Neuronal stem cell (in vitro differentiated cells): ENCODE measurements at regions not wholly inside any gene's neighbourhood (a gene's known extent, or its start where the extent isn't known, plus 50 kb on each side); places are given as distances from the start of the nearest gene placed in this dataset.

Experiments
- DNase-seq: peaks from one replicate; pipeline ENCODE4 v3.0.0-alpha.2; 2013; ENCODE audit warnings: low spot score
- H2AFZ ChIP-seq: one replicate; pipeline ENCODE4 v1.6.1; 2013; ENCODE audit warnings: mild to moderate bottlenecking, low read length, inconsistent platforms
- H2AK5ac ChIP-seq: 2 replicates; pipeline ENCODE4 v1.6.1; 2013; ENCODE audit warnings: low read depth, mild to moderate bottlenecking, inconsistent platforms, low read length, moderate library complexity, mixed read lengths
- H2BK120ac ChIP-seq: 2 replicates; pipeline ENCODE4 v1.6.1; 2013; ENCODE audit warnings: low read depth, mild to moderate bottlenecking, inconsistent platforms, low read length, moderate library complexity, mixed read lengths
- H2BK12ac ChIP-seq: one replicate; pipeline ENCODE4 v1.6.1; 2013; ENCODE audit warnings: low read length, inconsistent platforms
- H2BK15ac ChIP-seq: 2 replicates; pipeline ENCODE4 v1.6.1; 2013; ENCODE audit warnings: mild to moderate bottlenecking, low read length, inconsistent platforms, mixed read lengths
- H2BK5ac ChIP-seq: one replicate; pipeline ENCODE4 v1.6.1; 2013; ENCODE audit warnings: inconsistent platforms, mild to moderate bottlenecking, low read length, moderate library complexity
- H3K14ac ChIP-seq: one replicate; pipeline ENCODE4 v1.6.1; 2013; ENCODE audit warnings: low read length, inconsistent platforms
- H3K18ac ChIP-seq: 2 replicates; pipeline ENCODE4 v1.6.1; 2013; ENCODE audit warnings: low read length, inconsistent platforms
- H3K23ac ChIP-seq: 2 replicates; pipeline ENCODE4 v1.6.1; 2013; ENCODE audit warnings: low read depth, mild to moderate bottlenecking, mixed read lengths, low read length, inconsistent platforms; ENCODE audit not compliant: poor library complexity
- H3K27ac ChIP-seq: replicated peaks from 3 replicates; pipeline ENCODE4 v1.5.1; 2013; ENCODE audit warnings: low read length, inconsistent platforms
- H3K27me3 ChIP-seq, 3 experiments: 2 replicates each; pipeline ENCODE4 v1.6.1; 2013; ENCODE audit warnings: low read length in 3 of 3, mild to moderate bottlenecking in 2 of 3, inconsistent platforms in 1 of 3, low read depth in 1 of 3, mixed read lengths in 1 of 3, moderate library complexity in 1 of 3; ENCODE audit not compliant: control insufficient read depth in 3 of 3, insufficient read depth in 3 of 3
- H3K36me3 ChIP-seq, 2 donors: replicated peaks in 1 of 2; 2 replicates each; pipeline ENCODE4 v1.6.1; 2013; ENCODE audit warnings: low read length in 2 of 2; ENCODE audit not compliant: control insufficient read depth in 2 of 2, insufficient read depth in 2 of 2
- H3K4ac ChIP-seq: 2 replicates; pipeline ENCODE4 v1.6.1; 2013; ENCODE audit warnings: inconsistent platforms, mild to moderate bottlenecking, low read length, moderate library complexity
- H3K4me1 ChIP-seq, 2 donors: 1 replicate in 1 of 2; 2 replicates in 1 of 2; pipeline ENCODE4 v1.6.1; 2013; ENCODE audit warnings: low read length in 2 of 2, low read depth in 1 of 2; ENCODE audit not compliant: control insufficient read depth in 2 of 2, insufficient read depth in 1 of 2
- H3K4me2 ChIP-seq: one replicate; pipeline ENCODE4 v1.6.1; 2013; ENCODE audit warnings: mild to moderate bottlenecking, low read length, inconsistent platforms; ENCODE audit not compliant: insufficient read depth, poor library complexity, severe bottlenecking
- H3K4me3 ChIP-seq, 2 donors: 2 replicates each; pipeline ENCODE4 v1.5.1; 2013; ENCODE audit warnings: low read length in 2 of 2, mild to moderate bottlenecking in 2 of 2, inconsistent platforms in 1 of 2, moderate library complexity in 1 of 2
- H3K79me1 ChIP-seq: one replicate; pipeline ENCODE4 v1.6.1; 2013; ENCODE audit warnings: low read depth, mild to moderate bottlenecking, inconsistent platforms, low read length, moderate library complexity
- H3K9ac ChIP-seq: one replicate; pipeline ENCODE4 v1.6.1; 2013; ENCODE audit warnings: mild to moderate bottlenecking, low read depth, low read length, inconsistent platforms; ENCODE audit not compliant: poor library complexity
- H3K9me3 ChIP-seq, 2 donors: replicated peaks in 1 of 2; 2 replicates each; pipeline versions ENCODE3 to v1.6.1; 2013; ENCODE audit warnings: low read length in 2 of 2, mild to moderate bottlenecking in 2 of 2, inconsistent platforms in 1 of 2, low read depth in 1 of 2, mixed read lengths in 1 of 2, moderate library complexity in 1 of 2; ENCODE audit not compliant: control insufficient read depth in 2 of 2, insufficient read depth in 1 of 2
- H4K8ac ChIP-seq: one replicate; pipeline ENCODE4 v1.6.1; 2013; ENCODE audit warnings: low read depth, mild to moderate bottlenecking, inconsistent platforms, low read length, moderate library complexity
- H4K91ac ChIP-seq: one replicate; pipeline ENCODE4 v1.6.1; 2013; ENCODE audit warnings: low read length, low read depth, mild to moderate bottlenecking, inconsistent platforms; ENCODE audit not compliant: poor library complexity
- whole genome bisulfite sequencing, 2 donors: extraction: QIAGEN DNeasy Blood & Tissue Kit; methylation state at CpG; one replicate each; pipeline ENCODE4 v1.1.7; 2013; ENCODE audit warnings: missing lambda C conversion rate in 2 of 2, mixed read lengths in 1 of 2; ENCODE audit not compliant: insufficient read length in 2 of 2, insufficient replicate concordance in 1 of 2; ENCODE audit errors: extremely low coverage in 2 of 2; 5-methylcytosine and 5-hydroxymethylcytosine counted together

DNA sequence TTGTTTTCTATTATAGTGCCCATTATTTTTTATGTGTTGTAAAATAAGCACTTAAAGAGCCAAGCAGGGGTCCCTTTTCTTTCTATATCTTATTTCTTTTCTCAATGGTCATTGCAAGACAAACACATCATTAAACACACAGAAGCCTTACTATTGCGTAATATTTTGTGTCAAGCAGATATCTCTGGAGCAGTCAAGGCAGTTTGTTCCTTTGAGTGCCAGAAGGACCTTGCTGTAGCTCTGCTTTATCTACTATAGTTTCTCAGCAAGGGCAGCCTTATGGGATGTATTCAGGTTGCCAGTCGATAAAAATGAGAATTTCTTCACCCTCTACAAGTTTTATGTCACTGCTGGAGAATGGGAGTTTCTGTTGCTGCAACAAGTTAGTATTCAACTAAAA, 319.3 kb downstream of the TDRD3 start:
- no peak overlapping the region for H4K91ac ChIP-seq

DNA sequence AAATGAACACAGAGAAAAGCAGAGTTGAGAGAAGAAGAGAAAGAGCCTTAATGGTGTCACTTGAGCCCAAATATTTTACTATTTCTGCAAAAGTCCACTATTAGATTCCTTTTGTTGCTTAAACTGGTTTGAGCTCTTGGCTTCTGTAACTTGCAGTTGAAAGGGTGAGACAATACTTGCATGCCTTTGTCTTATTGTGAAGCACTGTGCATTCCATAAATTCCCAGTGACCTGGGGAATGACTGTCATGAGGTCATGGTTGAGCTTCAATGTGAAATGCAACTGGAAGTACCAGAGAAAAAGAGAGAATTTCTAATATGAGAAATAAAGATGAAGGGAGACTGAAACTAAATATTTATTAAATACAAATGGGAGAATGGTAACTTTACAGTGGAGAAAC, 310.9 kb downstream of the TDRD3 start:
- H3K27me3 ChIP-seq, result no peaks in the 10 kb centered on the region
- no peaks in the 10 kb centered on the region for H3K79me1 ChIP-seq
- H4K8ac ChIP-seq, result no peak overlapping the region
- H3K36me3 ChIP-seq, result no peaks in the 10 kb centered on the region
- peaks cover 1 to 5% of the 10 kb centered on the region in 2 donors for H3K4me1 ChIP-seq
- H2BK5ac ChIP-seq, result no peak overlapping the region
- H2BK15ac ChIP-seq, result no peak overlapping the region
- DNase-seq, result no peak
- H2AFZ ChIP-seq, result peak overlapping the region; percentile 5
- H3K4ac ChIP-seq, result no peak overlapping the region
- no peak overlapping the region for H4K91ac ChIP-seq
- H2BK120ac ChIP-seq, result no peak overlapping the region
- H3K4me3 ChIP-seq, result no peak overlapping the region
- no peak overlapping the region for H3K9ac ChIP-seq
- H3K27ac ChIP-seq, result no peak overlapping the region
- H3K23ac ChIP-seq, result no peak overlapping the region
- no peak overlapping the region for H3K14ac ChIP-seq
- no peak overlapping the region for H3K4me2 ChIP-seq
- no peak overlapping the region for H3K18ac ChIP-seq
- H2AK5ac ChIP-seq, result no peak overlapping the region
- no peak overlapping the region for H2BK12ac ChIP-seq
- no peaks in the 10 kb centered on the region for H3K9me3 ChIP-seq

More for the DNA sequence above, 319.3 kb downstream of the TDRD3 start:
- H3K4me3 ChIP-seq, result no peak overlapping the region
- H3K4me1 ChIP-seq, result no peaks in the 10 kb centered on the region
- no peak overlapping the region for H3K18ac ChIP-seq
- no peak overlapping the region for H2BK12ac ChIP-seq
- no peak overlapping the region for H2AFZ ChIP-seq
- no peak overlapping the region for H2BK5ac ChIP-seq
- H2AK5ac ChIP-seq, result no peak overlapping the region
- H4K8ac ChIP-seq, result no peak overlapping the region
- no peak overlapping the region for H2BK120ac ChIP-seq
- H2BK15ac ChIP-seq, result no peak overlapping the region
- no peaks in the 10 kb centered on the region for H3K9me3 ChIP-seq
- H3K79me1 ChIP-seq, result no peaks in the 10 kb centered on the region
- H3K27me3 ChIP-seq, result no peaks in the 10 kb centered on the region
- no peak overlapping the region for H3K27ac ChIP-seq
- no peak overlapping the region for H3K14ac ChIP-seq
- WGBS, 2 donors, result no CpG with 5 or more reads among the region's 2 CpGs
- no peak for DNase-seq
- no peak overlapping the region for H3K4me2 ChIP-seq
- H3K36me3 ChIP-seq, result no peaks in the 10 kb centered on the region
- no peak overlapping the region for H3K23ac ChIP-seq
- no peak overlapping the region for H3K9ac ChIP-seq
- no peak overlapping the region for H3K4ac ChIP-seq

DNA sequence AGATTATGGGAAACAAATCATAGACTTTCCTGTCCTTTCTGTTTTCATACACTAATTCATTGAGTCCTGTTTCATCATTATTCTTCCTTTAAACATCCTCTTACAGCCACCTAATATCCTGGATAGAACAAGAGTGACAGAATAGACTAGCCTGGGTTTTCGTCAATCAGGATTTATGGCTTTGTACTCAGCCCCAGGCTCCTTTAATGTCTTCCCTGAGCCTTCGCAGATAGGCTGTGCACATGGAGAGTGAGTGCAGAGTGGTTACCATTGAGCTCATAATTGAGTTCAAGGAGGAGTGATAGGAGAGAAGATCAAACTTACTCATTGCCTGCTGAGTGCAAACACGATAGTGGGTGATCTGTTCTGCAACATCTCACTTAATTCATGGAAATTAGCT, 304.9 kb downstream of the TDRD3 start:
- Histone ChIP-seq H2AK5ac (no peak overlapping the region), H3K79me1 (no peaks in the 10 kb centered on the region), H3K27ac (no peak overlapping the region), H2BK12ac (no peak overlapping the region), H2BK120ac (no peak overlapping the region), H3K4me1 (peaks cover 2 to 4% of the 10 kb centered on the region in 2 donors), H3K18ac (no peak overlapping the region), H3K14ac (no peak overlapping the region), H3K4ac (no peak overlapping the region), H4K91ac (no peak overlapping the region), H2AFZ (no peak overlapping the region), H3K9ac (no peak overlapping the region), H3K4me3 (no peak overlapping the region), H3K36me3 (no peaks in the 10 kb centered on the region), H3K4me2 (no peak overlapping the region), H4K8ac (no peak overlapping the region), H3K23ac (no peak overlapping the region), H3K27me3 (no peaks in the 10 kb centered on the region), H2BK5ac (no peak overlapping the region), H2BK15ac (no peak overlapping the region), H3K9me3 (no peaks in the 10 kb centered on the region)
- no CpG with 5 or more reads among the region's 3 CpGs for WGBS, 2 donors
- no peak for DNase-seq

DNA sequence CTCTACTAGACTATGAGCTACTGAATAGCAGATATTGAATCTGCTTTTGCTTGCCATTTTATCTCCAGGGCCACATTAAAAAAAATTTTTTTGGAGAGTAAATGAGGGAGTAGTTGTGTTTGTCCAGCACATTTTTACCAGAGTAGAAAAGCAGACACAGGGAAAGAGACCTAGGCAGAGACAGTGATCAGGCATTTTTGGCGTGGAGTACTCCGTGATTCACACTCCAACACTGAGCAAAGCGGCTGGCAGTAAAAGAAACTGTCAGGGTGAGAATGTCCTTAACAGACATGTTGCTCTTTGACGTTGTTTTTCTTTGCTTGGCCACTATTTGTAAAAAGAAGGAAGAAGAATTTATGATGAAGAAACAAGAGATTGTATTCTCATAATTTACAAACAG, 304.0 kb downstream of the TDRD3 start:
- Histone ChIP-seq H3K14ac (no peak overlapping the region), H3K18ac (no peak overlapping the region), H3K4me3 (no peak overlapping the region), H4K91ac (no peak overlapping the region), H3K4ac (no peak overlapping the region), H3K9ac (no peak overlapping the region), H3K9me3 (no peaks in the 10 kb centered on the region), H3K27ac (no peak overlapping the region), H2BK12ac (no peak overlapping the region), H3K36me3 (no peaks in the 10 kb centered on the region), H3K23ac (no peak overlapping the region), H3K27me3 (no peaks in the 10 kb centered on the region), H2BK5ac (no peak overlapping the region), H3K4me1 (peaks cover 2 to 10% of the 10 kb centered on the region in 2 donors), H4K8ac (no peak overlapping the region), H2BK15ac (no peak overlapping the region), H3K79me1 (no peaks in the 10 kb centered on the region), H2AK5ac (no peak overlapping the region), H3K4me2 (no peak overlapping the region), H2BK120ac (no peak overlapping the region), H2AFZ (no peak overlapping the region)
- no peak for DNase-seq
- no CpG with 5 or more reads among the region's 4 CpGs for WGBS, 2 donors
